ENCODE measurements at regions not wholly inside any gene's neighbourhood (a gene's known extent, or its start where the extent isn't known, plus 50 kb on each side); places are given as distances from the start of the nearest gene placed in this dataset.

GRCh38 chr11:134615041-134615615, 203.1 kb upstream of the B3GAT1 start:
- DNase-seq (ENCODE audit: low spot score) (no peak), ATAC-seq (ENCODE audit: low read depth) (no peak)
- no peaks in the 10 kb centered on the region for H3K36me3 ChIP-seq (ENCODE audit: low read depth)
- no peak overlapping the region for H3K4me3 ChIP-seq (ENCODE audit: severe bottlenecking)
- no peaks in the 10 kb centered on the region for H3K27me3 ChIP-seq (ENCODE audit: insufficient read depth, poor library complexity, severe bottlenecking)
- no peaks in the 10 kb centered on the region for H3K9me3 ChIP-seq (ENCODE audit: severe bottlenecking)
- no peaks in the 10 kb centered on the region for H3K4me1 ChIP-seq (ENCODE audit: insufficient read depth, poor library complexity, severe bottlenecking)
- no peak for TF ChIP-seq CTCF (IDR thresholded peaks at IDR 0.05; ENCODE audit: poor library complexity, severe bottlenecking)
- H3K27ac ChIP-seq (ENCODE audit: poor library complexity, severe bottlenecking): no peak overlapping the region

- no peak for ATAC-seq (ENCODE audit: low read depth)
- no peak for TF ChIP-seq CTCF (IDR thresholded peaks at IDR 0.05; ENCODE audit: poor library complexity, severe bottlenecking)
Measured at GRCh38 chr11:134614141-134614540, 202.1 kb upstream of the B3GAT1 start.

GRCh38 chr11:134613646-134614045, 201.6 kb upstream of the B3GAT1 start:
- no peak for TF ChIP-seq CTCF (IDR thresholded peaks at IDR 0.05; ENCODE audit: poor library complexity, severe bottlenecking)
- H3K4me1 ChIP-seq (ENCODE audit: insufficient read depth, poor library complexity, severe bottlenecking): no peaks in the 10 kb centered on the region
- no peak overlapping the region for H3K27ac ChIP-seq (ENCODE audit: poor library complexity, severe bottlenecking)
- DNase-seq (ENCODE audit: low spot score): no peak
- H3K9me3 ChIP-seq (ENCODE audit: severe bottlenecking): no peaks in the 10 kb centered on the region
- H3K4me3 ChIP-seq (ENCODE audit: severe bottlenecking): no peak overlapping the region
- H3K27me3 ChIP-seq (ENCODE audit: insufficient read depth, poor library complexity, severe bottlenecking): peaks cover 6% of the 10 kb centered on the region
- no peaks in the 10 kb centered on the region for H3K36me3 ChIP-seq (ENCODE audit: low read depth)
- ATAC-seq (ENCODE audit: low read depth): no peak

More at GRCh38 chr11:134614141-134614540, 202.1 kb upstream of the B3GAT1 start:
- Histone ChIP-seq H3K9me3 (ENCODE audit: severe bottlenecking) (no peaks in the 10 kb centered on the region), H3K27ac (ENCODE audit: poor library complexity, severe bottlenecking) (no peak overlapping the region), H3K4me1 (ENCODE audit: insufficient read depth, poor library complexity, severe bottlenecking) (no peaks in the 10 kb centered on the region), H3K4me3 (ENCODE audit: severe bottlenecking) (no peak overlapping the region), H3K27me3 (ENCODE audit: insufficient read depth, poor library complexity, severe bottlenecking) (peaks cover 1% of the 10 kb centered on the region), H3K36me3 (ENCODE audit: low read depth) (no peaks in the 10 kb centered on the region)
- no peak for DNase-seq (ENCODE audit: low spot score)

GRCh38 chr11:134612140-134613030, 200.3 kb upstream of the B3GAT1 start:
- DNase-seq (ENCODE audit: low spot score) (no peak), ATAC-seq (ENCODE audit: low read depth) (no peak)
- TF ChIP-seq CTCF (IDR thresholded peaks at IDR 0.05; ENCODE audit: poor library complexity, severe bottlenecking): no peak
- H3K4me3 ChIP-seq (ENCODE audit: severe bottlenecking): no peak overlapping the region
- no peaks in the 10 kb centered on the region for H3K36me3 ChIP-seq (ENCODE audit: low read depth)
- peaks cover 7% of the 10 kb centered on the region for H3K27me3 ChIP-seq (ENCODE audit: insufficient read depth, poor library complexity, severe bottlenecking)
- no peak overlapping the region for H3K27ac ChIP-seq (ENCODE audit: poor library complexity, severe bottlenecking)
- H3K9me3 ChIP-seq (ENCODE audit: severe bottlenecking): no peaks in the 10 kb centered on the region
- no peaks in the 10 kb centered on the region for H3K4me1 ChIP-seq (ENCODE audit: insufficient read depth, poor library complexity, severe bottlenecking)

GRCh38 chr11:134611537-134611936, 199.5 kb upstream of the B3GAT1 start:
- H3K36me3 ChIP-seq (ENCODE audit: low read depth): no peaks in the 10 kb centered on the region
- no peak for ATAC-seq (ENCODE audit: low read depth)
- no peak for TF ChIP-seq CTCF (IDR thresholded peaks at IDR 0.05; ENCODE audit: poor library complexity, severe bottlenecking)
- no peak overlapping the region for H3K4me3 ChIP-seq (ENCODE audit: severe bottlenecking)
- H3K4me1 ChIP-seq (ENCODE audit: insufficient read depth, poor library complexity, severe bottlenecking): no peaks in the 10 kb centered on the region
- no peaks in the 10 kb centered on the region for H3K9me3 ChIP-seq (ENCODE audit: severe bottlenecking)
- no peak for DNase-seq (ENCODE audit: low spot score)
- H3K27ac ChIP-seq (ENCODE audit: poor library complexity, severe bottlenecking): no peak overlapping the region
- peaks cover 7% of the 10 kb centered on the region for H3K27me3 ChIP-seq (ENCODE audit: insufficient read depth, poor library complexity, severe bottlenecking)
